CD4-positive, alpha-beta T cell treated with Interleukin-2 at 100 ng/mL for 4 hours (primary cell): ENCODE measurements at regions not wholly inside any gene's neighbourhood (a gene's known extent, or its start where the extent isn't known, plus 50 kb on each side); places are given as distances from the start of the nearest gene placed in this dataset.

Experiments used
- DNase-seq: peaks from one replicate; pipeline ENCODE4 v3.0.0-alpha.2; 2020; ENCODE audit warnings: low spot score

DNA sequence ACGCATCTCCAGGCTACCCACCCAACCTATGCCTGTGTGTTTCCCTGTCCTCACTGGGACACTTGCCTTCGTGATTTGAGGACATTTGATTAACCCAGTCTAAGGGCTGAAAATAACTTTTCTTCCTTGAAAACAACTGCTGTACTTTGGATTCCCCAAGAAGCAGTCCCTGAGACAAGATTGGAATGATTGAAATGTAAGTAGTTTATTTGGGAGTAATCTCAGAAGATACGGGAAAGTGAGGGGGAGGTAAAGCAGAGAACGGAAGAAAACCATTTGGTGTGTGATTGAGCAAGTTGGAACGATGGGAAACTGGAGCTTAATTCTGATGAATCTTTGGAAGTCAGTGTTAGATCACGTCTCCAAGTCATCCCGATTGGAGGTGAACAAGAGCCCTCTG is 143.8 kb upstream of the LMCD1 start:
- no peak for DNase-seq

DNA sequence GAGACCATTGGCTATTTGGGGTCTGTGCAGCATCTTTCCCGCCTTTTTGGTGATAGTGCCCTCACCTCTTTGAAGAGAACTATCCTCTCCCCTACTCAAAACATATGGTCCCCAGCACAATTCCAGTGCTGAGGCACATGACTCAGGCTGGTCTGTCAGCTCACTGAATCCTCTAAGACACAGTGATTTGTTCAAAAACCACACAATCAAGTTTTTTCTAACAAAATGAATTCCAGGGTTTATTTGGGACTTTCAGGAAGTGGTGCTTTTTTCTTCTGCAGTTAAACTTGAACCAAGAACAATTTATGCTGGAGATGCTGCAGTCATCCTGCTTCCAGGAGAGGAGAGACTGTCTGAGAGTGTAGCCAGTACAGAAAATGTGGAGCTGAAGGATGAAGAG is 142.5 kb upstream of the LMCD1 start:
- no peak for DNase-seq

DNA sequence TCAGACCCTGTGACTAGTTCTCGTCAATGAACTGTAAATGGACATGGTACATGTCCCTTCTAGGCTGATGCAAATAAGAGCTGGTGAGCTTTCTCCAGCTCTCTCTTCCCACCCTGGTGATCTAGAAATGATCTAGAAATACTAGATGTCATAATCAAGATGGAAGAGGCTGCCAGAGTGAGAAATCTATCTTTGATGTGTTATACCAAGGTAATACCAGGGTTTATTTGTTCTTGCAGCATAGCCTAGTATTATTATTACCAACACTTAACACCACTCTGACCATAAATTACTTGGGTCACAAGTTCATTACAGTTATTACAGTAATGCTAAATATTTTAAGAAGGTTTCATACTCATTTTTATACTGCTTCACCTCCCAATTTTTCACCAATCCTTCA is 138.4 kb upstream of the LMCD1 start:
- no peak for DNase-seq

DNA sequence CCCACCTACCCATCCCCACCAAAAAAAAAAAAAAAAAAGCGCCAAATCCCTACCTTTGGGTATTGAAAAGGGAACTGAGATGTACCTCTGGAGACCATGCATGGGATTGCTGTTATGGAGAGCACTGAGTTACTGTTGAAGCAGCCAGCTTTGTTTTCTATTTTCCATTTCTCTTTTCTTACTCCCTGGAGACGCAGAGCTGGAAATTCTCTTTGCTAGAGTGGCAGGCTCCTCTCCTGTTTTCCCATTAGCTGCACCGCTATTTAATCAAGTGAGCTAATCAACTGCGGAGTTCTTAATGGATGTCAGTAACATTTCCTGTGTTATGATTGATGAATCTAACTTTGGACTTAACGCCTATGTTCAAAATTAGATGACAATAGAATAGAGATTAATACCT is 136.1 kb upstream of the LMCD1 start:
- DNase-seq = no peak

DNA sequence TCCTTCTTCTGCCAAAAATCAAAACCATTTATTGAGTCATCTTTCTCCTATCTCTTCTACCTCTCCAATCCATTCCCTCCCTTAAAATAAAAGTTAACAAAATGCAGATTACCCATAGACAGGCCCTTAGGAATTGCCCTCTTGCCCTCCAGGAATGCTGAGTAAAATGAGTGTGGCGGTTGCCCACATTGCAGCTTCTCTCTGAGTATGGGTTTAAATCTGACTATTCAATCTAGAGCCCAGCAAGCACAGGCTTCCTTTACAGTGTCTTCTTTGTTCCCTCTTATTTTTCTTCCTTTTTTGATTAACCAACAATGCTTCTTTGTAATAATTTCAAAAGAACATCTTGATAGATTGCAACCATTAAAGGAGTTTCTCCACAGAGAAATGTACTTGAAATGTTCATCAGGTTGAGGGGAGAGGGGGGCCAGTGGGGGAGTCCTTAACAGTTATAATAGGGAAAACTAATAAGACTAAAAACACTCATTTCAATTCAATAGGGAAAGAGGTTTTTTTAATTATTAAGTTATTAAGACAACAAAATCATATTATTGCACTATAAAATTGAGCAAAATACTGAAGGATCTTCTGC is 135.3 kb upstream of the LMCD1 start:
- no peak for DNase-seq

DNA sequence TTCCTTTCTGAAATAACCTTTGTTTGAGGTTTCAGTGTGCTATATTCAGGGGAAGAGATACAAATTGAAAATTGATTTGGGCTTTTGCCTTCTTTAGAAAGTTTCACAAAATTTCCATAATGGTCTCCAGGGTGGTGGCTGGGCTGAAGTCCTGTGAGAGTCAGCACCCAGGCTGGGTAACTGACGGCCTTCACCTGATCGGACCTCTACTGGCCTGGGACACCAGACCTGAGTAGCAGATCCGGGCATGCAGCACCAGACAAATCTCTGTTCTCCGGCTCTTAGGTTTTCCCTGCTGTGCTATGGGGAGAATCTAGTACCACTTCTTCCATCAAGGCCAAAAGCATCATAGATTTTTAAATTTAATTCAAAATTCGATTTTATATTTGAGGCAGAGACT is 133.0 kb upstream of the LMCD1 start:
- no peak for DNase-seq

DNA sequence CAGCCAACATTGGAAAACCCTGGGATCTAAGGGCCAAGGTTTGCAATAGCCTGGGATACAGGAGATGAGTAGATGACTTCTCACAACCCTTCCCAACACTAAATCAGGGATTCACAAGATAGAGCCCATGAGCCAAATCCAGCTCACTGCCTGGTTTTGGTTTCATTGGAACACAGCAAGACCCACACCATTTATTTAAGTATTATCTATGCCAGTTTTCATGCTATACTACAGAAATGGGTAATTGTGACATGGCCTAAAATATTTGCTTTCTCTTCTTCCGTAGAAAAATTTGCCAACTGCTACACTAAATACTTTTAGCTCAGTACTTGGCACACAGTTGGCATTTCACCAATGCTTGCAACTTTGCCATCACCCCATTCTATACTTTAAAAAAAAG is 132.0 kb upstream of the LMCD1 start:
- DNase-seq = no peak

DNA sequence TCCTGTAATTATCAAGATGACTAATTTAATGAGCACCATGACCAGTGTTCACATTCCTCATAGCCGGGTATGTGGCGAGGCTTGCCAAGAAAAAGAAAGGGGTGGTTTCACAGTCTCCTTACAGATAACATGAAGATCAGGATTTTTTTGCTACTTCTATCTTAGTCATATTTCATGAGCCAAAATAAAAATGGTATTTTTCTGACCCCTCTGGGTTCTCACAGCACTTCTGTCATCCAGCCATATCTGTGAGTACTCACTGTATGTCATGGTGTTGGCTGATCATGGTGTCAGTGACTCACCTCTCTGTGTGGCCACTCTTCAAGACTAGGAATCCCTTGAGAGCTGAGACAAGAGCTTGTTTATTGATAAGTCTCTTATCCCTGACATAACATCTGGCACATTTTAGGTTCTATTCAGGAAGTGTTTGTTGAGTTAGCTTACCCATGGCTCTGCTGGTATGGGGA is 130.5 kb upstream of the LMCD1 start:
- no peak for DNase-seq

DNA sequence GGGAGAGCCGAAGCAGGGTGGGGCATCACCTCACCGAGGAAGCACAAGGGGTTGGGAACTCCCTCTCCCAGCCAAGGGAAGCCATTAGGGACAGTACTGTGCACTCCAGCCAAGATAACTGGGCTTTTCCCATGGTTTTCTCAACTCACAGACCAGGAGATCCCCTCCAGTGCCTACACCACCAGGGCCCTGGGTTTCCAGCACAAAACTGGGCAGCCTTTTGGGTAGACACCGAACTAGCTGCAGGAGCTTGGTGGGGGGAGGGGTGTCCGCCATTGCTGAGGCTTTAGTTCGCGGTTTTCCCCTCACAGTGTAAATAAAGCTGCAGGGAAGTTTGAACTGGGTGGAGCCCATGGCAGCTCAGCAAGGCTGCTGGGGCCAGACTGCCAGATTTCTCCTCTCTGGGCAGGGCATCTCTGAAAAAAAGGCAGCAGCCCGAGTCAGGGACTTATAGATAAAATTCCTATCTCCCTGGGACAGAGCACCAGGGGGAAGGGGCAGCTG is 129.6 kb upstream of the LMCD1 start:
- DNase-seq = no peak

DNA sequence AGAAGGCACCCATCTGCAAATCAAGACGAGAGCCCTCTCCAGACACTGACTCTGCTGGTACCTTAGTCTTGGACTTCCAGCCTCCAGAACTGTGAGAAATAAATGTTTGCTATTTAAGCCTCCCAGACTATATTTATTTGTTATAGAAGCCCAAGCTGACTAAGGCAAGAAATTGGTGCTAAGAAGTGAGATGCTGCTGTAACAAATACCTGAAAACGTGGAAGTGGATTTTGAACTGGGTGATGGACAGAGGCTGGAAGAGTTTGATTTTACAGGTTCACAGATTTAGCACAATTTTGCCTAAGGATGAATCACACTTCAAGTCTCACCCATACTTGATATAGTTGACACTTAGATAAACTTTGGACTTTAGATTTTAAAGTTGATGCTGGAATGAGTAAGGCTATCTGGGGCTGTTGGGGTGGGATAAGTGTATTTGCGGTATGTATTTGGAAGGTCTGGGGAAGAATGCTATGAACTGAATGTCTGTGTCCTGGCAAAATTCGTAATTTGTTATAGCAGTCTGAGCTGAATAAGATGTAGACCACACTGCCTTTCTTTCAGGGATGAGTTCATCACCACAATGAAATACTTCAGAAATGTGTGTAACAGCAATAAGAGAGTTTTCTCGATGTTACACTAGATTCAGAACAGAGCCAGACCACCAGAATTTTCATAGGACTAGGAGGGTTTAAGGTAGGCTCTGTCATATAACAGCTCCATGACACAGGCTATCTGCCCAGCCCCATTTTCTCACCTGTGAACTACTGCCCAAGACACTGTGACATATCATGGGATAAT is 120.5 kb upstream of the LMCD1 start:
- DNase-seq = no peak

DNA sequence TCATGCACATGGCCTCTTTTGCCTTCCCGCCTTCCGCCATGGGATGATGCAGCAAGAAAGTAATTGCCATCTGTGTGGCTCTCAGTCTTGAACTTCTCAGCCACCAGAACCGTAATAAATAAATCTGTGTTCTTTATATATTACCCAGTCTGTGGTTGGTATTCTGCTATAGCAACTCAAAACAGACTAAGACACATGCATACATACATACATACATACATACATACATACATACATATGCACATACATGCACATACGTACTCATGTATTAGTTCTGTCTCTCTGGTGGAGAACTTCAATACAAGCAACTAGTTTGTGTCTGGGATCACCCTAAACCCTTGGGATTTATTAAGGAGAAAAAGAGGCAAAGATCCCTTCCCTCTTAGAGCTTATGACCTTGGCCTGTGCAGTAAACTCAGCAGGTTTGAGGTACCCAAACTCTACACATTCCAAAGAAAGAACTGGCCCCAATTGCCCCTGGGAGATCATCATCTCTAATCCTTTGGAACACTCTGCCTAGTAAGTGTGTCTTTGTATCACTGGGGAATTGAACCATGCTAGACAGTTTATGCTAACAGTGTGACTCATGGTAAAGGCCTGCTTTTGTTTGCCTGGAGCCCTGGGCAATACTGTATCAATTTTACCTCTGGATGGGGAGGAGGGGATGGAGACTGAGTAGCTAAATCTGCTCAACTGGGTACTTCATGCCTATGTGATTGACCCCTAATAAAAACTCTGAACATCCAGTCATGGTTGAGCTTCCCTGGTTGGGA is 115.6 kb upstream of the LMCD1 start:
- no peak for DNase-seq

DNA sequence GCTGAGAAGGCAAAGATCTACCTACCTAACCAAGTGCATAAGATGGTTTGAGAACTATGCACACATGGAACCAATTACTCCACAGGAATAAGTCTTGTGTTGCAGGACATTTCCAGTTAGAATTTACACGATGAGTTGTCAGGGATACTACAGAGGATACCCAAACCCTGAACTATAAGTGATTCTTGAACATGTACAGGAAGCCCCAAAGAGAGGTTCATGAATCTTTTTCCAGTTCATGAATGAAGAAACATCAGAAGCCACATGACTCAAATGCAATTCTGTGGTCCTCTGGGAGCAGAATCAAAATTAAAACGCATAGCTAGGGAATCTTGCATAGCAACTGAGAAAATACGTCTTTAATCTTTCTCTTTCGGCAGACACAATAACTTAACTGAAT is 114.1 kb upstream of the LMCD1 start:
- no peak for DNase-seq

DNA sequence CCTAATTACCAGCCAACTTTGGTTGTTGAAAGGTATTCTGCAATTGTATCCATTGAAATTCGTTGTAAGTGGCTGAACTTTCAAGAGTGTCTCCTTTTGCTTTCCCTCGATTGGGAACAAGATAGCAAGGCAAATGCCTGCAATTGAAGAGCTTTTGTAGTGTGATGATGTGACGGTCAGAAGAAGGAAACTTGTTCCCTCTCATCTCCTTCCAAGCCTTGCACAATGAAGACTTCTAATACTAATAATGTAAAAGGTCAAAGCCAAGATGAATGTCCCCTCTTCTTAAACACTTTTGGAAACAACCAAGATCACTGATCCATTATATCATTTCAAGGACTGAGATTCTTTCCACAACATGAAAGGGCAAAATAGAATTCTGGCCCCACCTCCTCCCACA is 101.9 kb upstream of the LMCD1 start:
- no peak for DNase-seq

DNA sequence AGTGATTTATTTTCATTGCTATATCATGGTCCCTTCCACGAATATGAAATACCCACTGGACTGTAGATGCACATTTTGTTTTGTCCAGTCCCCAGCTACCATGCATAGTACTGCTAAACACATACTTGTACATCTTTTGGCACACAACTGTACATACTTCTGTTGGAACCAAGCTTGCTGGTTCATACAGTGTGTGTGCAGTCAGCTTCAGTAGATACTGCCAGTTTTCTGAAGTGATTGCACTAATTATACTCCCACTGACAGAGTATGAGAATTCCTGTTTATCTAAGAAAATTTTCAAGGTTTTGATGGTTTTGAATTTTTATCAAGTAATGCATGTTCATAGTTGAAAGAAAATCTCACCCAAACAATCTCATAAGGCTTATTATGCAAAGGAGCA is 100.7 kb upstream of the LMCD1 start:
- DNase-seq = no peak

DNA sequence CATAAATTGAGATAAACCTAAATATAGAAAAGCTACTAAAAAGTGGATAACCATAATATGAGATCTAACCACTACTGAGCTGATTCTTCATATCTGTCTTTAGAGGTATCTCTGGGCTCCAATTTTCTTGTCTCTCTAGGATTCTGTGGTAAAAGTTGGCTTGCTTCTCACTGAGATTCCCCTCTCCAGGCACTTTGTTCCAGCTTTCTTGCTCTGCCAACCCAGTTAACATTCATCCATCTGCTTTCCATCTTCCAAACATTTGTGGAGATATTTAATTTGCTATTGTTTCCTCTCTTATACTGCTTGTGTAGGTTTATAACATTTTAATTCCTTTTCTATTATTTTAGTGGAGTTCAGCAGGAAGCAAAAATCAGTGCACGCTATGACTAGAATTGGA is 97.6 kb upstream of the LMCD1 start:
- no peak for DNase-seq

DNA sequence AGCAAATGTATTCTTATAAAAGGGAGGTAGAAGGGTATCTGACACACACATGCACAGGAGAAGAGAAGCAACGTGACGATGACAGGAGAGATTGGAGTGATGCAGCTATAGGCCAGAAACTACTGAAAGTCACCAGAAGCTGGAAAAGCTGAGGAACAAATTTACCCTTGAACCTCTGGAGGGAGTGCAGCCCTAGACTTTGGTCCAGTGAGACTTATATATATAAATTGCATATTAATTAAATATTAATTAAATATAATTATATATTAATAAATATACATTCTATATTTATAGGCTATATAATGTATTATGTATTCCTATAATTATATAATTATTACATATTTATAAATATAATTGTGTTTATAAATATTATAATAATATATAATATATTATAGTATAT is 96.5 kb upstream of the LMCD1 start:
- DNase-seq = no peak

DNA sequence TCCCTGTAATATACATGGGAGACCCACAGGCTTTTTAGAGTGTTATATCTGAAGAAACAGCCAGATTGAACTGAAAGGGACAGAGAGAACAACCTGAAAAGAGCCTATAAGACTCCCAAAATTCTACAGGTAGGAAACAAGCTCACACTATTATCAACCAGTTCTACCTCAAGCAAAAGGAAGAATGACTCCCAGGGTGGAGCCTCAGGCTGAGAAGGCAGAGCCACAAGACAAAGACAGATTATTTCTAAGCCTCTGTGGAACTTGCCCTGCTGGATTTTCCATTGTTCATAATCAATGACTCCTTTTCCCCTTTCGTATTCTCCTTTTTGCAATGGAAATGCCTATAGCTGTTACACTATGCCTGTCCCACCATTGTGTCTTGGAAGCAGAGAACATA is 95.1 kb upstream of the LMCD1 start:
- no peak for DNase-seq

DNA sequence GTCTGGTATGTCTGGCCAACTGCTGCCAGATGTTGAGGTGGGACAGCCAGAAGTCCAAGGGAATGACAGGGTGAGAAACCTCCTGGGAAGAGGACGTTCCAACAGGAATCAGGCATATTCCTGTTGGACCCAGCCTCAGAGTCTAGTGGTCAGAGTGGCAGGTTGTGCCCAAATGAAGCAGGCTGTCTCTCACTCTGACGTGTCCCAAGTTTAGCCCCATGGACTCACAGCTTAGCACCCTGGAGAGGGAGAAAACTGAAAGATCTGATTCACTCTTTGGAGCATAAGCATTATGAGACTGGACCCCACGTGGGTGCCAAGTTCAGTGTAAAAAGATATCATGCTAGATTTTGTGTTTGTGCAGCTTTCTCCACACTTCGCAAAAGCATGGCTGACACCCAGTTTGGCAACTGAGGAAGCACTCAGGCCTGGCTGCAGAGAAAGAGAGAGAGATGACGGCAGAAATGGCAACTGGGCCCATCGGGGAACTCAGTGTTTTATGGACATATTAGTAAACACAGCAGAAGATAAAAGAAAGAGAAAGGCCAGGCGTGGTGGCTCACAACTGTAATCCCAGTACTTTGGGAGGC is 88.2 kb upstream of the LMCD1 start:
- DNase-seq = no peak

DNA sequence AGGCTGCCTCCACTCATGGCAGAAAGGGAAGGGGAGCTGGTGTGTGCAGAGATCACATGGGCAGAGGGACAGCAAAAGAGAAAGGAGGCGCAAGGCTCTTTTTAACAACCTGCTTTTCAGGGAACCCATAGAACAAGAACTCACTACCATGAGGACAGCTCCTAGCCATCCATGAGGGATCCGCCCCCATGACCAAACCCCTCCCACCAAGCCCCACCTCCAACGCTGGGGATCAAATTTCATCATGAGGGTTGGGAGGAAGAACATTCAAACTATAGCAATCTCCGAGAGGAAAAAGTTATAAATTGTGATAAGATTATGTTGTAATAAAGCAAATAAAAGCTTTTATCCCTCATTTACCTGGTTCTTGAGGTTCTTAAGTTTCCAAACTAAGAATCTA is 84.7 kb upstream of the LMCD1 start:
- DNase-seq = no peak

DNA sequence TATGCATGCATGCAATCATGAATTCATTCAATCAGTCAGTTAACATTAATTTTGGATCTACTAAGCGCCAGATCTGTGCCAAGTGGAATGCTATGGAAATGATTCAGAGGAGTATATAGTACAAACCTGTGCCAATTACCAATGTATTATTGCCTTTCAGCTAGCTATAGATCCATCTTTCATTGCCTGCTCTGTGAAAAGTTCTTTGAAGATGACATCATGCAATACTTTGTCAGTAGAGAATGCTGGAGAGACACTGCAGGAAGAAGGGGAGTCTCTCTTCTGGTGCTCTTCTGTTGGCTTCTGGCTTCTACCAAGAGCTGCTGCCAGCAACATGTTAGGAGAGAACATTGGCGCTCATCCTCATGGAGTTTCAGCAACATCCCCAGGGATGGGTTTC is 81.0 kb upstream of the LMCD1 start:
- no peak for DNase-seq

DNA sequence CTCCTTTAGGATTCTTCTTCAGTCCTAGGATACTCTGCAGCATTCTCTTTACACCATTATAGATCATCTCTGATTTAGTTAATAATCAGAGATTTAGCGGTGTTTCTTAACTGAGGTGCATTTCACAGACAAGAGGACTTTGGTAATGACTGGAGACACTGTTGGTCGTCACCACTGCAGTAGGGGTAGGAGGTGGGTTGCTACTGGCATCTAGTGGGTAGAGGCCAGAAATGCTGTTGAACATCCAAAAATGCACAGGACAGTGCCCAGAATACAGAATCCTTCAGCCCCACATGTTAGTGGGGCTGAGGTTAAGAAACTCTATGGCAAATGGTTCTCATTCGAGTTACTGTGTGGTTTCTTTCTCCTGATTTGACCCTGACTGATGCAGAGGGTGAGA is 80.4 kb upstream of the LMCD1 start:
- DNase-seq = no peak

DNA sequence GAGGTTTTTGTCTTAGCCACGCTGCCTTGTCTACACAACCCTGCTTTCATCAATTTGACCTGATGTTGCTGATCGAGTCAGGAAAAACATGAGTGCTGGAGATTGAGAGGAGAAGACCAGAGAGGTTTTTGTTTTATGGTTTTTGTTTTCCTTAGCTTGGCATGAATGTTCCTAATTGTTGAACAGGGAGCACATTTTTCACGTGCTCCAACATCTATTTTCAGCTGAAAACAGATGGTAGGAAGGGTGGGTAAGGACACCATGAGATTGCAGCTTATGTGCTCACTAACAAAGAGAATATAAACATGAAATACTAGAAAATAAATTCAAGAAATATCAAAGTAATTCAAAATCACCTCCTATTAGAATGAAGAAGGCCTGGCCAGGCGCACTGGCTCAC is 79.9 kb upstream of the LMCD1 start:
- DNase-seq = no peak

DNA sequence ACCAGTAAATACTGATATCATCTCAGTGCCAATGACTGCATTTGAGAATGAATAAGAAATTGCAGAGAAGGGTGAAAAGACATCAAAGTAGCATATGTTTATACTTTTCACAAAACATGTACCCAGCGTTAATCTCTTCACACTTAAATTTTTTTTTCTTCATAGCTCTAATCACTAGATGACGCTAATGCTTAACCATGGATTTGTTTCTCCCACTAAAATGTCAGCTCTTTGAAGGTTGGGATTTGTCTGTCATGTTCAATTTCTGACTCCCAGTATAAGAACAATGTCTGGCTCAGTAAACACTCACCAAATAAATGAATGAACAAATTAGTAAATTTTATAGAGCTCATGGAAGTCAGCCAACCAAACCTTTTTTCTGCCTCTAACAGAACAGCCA is 78.3 kb upstream of the LMCD1 start:
- DNase-seq = no peak
